Lower leg skin (tissue), 4 donors: ENCODE measurements at regions not wholly inside any gene's neighbourhood (a gene's known extent, or its start where the extent isn't known, plus 50 kb on each side); places are given as distances from the start of the nearest gene placed in this dataset.

Source experiments
- DNase-seq, 2 donors: peaks; one replicate each; pipeline ENCODE4 v3.0.0-alpha.2; 2019; ENCODE audit warnings: low spot score in 2 of 2
- H3K4me3 ChIP-seq: fragments of 200-600 bp; sonication (generic); 2 replicates; pipeline ENCODE4 v1.5.1; 2017; ENCODE audit warnings: mild to moderate bottlenecking, low read depth; ENCODE audit not compliant: poor library complexity, severe bottlenecking
- CTCF ChIP-seq, 3 donors: fragments of 450-650 bp; IDR thresholded peaks; one replicate each; pipeline ENCODE4 v1.5.1; 2016; ENCODE audit warnings: antibody characterized with exemption in 3 of 3, mild to moderate bottlenecking in 3 of 3, moderate library complexity in 2 of 3
- POLR2A ChIP-seq, 2 donors: fragments of 450-650 bp; IDR thresholded peaks; one replicate each; pipeline ENCODE4 v1.6.1; 2016 to 2017; ENCODE audit warnings: antibody characterized with exemption in 2 of 2, mild to moderate bottlenecking in 1 of 2, moderate library complexity in 1 of 2
- WGBS, 2 donors: methylation state at CpG; one replicate each; pipeline ENCODE4 v1.1.5; 2018; 5-methylcytosine and 5-hydroxymethylcytosine counted together
- intact Hi-C: fragments of 100-400 bp; cut with DNase I; formaldehyde crosslinking; loops from one replicate; pipeline ENCODE4 v1.15.0; 2023; ENCODE audit warnings: low total_unique reads

DNA sequence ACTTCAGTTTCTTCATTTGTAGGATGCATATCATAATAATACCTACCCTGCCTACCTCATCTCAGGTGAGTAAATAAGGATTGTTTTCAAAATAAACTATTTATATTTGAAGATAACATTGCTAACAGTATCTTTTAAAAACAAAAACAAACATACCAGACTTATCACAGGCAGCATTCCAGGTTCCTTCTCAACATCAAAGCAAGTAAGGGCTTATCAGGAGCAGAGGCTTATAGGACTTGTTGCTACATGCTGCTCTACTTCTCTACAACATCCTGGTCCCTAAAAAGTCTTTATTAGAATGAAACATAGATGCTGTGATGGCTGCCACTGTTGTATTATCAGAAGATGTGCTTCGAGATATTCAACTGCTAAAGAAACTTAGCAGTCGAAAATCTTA lies 149.2 kb upstream of the PRDM1 start:
- no peak for DNase-seq
- TF ChIP-seq CTCF (IDR thresholded peaks at IDR 0.05) (no peak), POLR2A (IDR thresholded peaks at IDR 0.05) (no peak)
- intact Hi-C loops, result no loop called here
- 91% methylated on average over 2 of the region's 2 CpGs for WGBS, 2 donors
- H3K4me3 ChIP-seq, result no peak overlapping the region

DNA sequence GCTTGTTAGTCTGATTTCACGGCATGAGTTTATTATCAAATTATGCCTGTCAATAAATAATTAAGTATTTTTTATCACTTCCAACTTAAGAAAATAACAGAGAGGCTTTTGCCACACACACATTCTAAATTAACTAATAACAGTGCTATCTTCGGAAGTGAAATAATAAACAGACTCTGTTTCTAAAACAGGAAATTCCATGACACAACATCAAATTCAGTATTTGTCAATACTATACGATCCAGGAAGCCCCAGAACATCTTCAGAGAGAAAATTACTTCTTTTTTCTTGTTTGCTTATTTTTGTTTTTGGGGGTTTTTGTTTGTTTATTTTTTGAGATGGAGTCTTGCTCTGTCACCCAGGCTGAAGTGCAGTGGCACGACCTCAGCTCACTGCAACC lies 150.7 kb upstream of the PRDM1 start:
- H3K4me3 ChIP-seq, result no peak overlapping the region
- 81 to 83% methylated on average over 4 of the region's 4 CpGs for WGBS, 2 donors
- TF ChIP-seq POLR2A (IDR thresholded peaks at IDR 0.05) (no peak), CTCF (IDR thresholded peaks at IDR 0.05) (no peak)
- DNase-seq, result no peak
- intact Hi-C loops, result no loop called here

DNA sequence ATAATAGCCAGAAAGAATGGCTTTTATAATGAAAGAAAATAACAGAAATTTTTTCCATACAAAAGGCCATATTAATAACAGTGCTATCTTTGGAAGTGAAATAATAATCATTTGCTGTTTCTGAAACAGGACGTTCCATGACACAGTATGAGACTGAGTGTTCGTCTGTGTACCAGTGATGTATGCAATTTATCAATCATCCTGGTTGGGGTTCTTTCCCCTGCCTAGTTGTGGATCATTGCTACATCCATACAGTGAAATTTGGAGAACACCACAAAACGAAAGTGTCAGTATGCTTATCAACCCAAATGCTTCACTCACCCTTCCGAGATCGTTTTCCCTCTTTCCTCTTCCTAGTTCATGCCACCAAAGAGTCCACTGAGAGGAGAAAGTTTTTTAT lies 151.4 kb upstream of the PRDM1 start:
- 92% methylated on average over 5 of the region's 5 CpGs for WGBS, 2 donors
- H3K4me3 ChIP-seq, result no peak overlapping the region
- DNase-seq, result no peak
- TF ChIP-seq POLR2A (IDR thresholded peaks at IDR 0.05) (no peak), CTCF (IDR thresholded peaks at IDR 0.05) (no peak)
- intact Hi-C loops, result no loop called here

GRCh38 chr6:105932440-105932839 lies 153.7 kb upstream of the PRDM1 start:
- 80% methylated on average over 2 of the region's 2 CpGs for WGBS, 2 donors
- H3K4me3 ChIP-seq, result no peak overlapping the region
- intact Hi-C loops, result no loop called here
- no peak for DNase-seq
- no peak for TF ChIP-seq POLR2A (IDR thresholded peaks at IDR 0.05)
- TF ChIP-seq CTCF (IDR thresholded peaks at IDR 0.05), result no peak

DNA sequence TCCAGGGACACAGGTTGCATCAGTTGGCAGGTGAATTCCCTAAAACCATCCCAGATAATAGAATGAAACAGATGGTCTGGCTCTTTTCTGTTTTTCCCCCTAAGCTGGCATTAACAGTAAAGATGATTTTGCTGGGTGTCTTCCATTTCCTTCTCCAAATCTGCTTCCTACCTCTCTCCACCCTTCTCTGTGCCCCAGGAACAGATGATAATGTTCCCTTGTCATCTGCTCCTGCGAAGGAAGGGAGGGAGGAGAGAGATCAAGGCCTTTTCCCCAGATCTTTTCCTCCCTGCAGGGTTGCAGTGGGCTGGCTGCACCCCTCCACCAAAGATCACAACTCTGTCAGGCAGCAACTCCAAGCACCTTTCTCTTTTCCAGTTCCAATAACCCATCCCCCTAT lies 156.5 kb upstream of the PRDM1 start:
- 68 to 76% methylated on average over 1 of the region's 1 CpG for WGBS, 2 donors
- no peak for DNase-seq
- no peak overlapping the region for H3K4me3 ChIP-seq
- TF ChIP-seq CTCF (IDR thresholded peaks at IDR 0.05) (no peak), POLR2A (IDR thresholded peaks at IDR 0.05) (no peak)
- intact Hi-C loops, result no loop called here

- WGBS, 2 donors, result 73 to 79% methylated on average over 1 of the region's 1 CpG
- no peak overlapping the region for H3K4me3 ChIP-seq
- no peak for DNase-seq
- intact Hi-C loops, result no loop called here
- TF ChIP-seq CTCF (IDR thresholded peaks at IDR 0.05) (no peak), POLR2A (IDR thresholded peaks at IDR 0.05) (no peak)
Measured at GRCh38 chr6:105926318-105926717, 159.8 kb upstream of the PRDM1 start.
